Right cardiac atrium (tissue), 5 donors: ENCODE measurements at regions not wholly inside any gene's neighbourhood (a gene's known extent, or its start where the extent isn't known, plus 50 kb on each side); places are given as distances from the start of the nearest gene placed in this dataset.

Source experiments
- ATAC-seq, 2 donors: fragments of 200-7000 bp; cut with Tn5 transposase; one replicate each; pipeline versions ENCODE4 v1.8.0 to v1.9.1; 2020; ENCODE audit warnings: moderate library complexity in 2 of 2, mild to moderate bottlenecking in 1 of 2
- DNase-seq, 3 donors: peaks; one replicate each; pipeline ENCODE4 v3.0.0-alpha.2; 2020
- H3K27ac ChIP-seq: one replicate; pipeline ENCODE4 v1.5.1; 2013; ENCODE audit warnings: mild to moderate bottlenecking, low read length, control low read depth, moderate library complexity
- H3K27me3 ChIP-seq: one replicate; pipeline ENCODE4 v1.6.1; 2013; ENCODE audit not compliant: control insufficient read depth, insufficient read depth
- H3K4me1 ChIP-seq: one replicate; pipeline ENCODE4 v1.6.1; 2013; ENCODE audit warnings: low read length; ENCODE audit not compliant: control insufficient read depth, insufficient read depth
- H3K4me3 ChIP-seq: one replicate; pipeline ENCODE4 v1.5.1; 2013; ENCODE audit warnings: low read length, control low read depth
- H3K9me3 ChIP-seq: one replicate; pipeline ENCODE4 v1.6.1; 2013; ENCODE audit warnings: low read length; ENCODE audit not compliant: control insufficient read depth
- WGBS: extraction: QIAGEN DNeasy Blood & Tissue Kit; methylation state at CpG from one replicate; pipeline ENCODE4 v1.1.7; 2013; 5-methylcytosine and 5-hydroxymethylcytosine counted together
- intact Hi-C, 4 donors: fragments of 100-400 bp; cut with DNase I; formaldehyde crosslinking; loops; one replicate each; pipeline versions ENCODE4 v1.11.0 to v1.14.0; 2022 to 2023
- donor health status: healthy with polysubstance abuse.
- donor health status: DM: no; HTN: yes; CAD: no.
- donor health status: DM: no; HTN: no; CAD: no.
- donor health status: DM: no; HTN: yes; CAD: no; lungs with severe emphysema.
- donor health status: DM: yes; HTN: yes; CAD: no.

DNA sequence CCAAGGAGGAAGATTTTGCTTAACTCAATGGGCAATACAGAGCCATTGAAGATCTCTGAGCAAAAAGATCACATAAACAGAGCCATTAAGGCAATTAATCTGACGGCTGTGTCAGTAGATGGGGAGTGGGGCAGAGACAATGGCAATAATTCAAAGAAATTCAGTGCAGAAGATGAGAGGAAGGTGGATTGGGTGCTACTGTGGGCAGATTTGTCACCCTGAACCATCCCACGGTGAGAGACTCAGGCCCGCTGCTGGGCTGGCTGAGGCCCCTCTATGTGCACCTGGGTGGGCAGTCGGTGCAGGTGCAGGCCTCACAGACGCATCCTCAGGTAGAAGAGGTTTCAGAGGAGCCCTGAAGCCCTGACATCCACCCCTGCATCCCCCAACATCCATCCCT, 458.6 kb downstream of the EIPR1 start:
- Histone ChIP-seq H3K4me3 (no peak overlapping the region), H3K9me3 (no peaks in the 10 kb centered on the region), H3K4me1 (no peaks in the 10 kb centered on the region), H3K27ac (no peak overlapping the region), H3K27me3 (no peaks in the 10 kb centered on the region)
- intact Hi-C loops, result no loop called here
- DNase-seq (no peak), ATAC-seq (no peak)
- 86% methylated on average over 5 of the region's 5 CpGs for WGBS

DNA sequence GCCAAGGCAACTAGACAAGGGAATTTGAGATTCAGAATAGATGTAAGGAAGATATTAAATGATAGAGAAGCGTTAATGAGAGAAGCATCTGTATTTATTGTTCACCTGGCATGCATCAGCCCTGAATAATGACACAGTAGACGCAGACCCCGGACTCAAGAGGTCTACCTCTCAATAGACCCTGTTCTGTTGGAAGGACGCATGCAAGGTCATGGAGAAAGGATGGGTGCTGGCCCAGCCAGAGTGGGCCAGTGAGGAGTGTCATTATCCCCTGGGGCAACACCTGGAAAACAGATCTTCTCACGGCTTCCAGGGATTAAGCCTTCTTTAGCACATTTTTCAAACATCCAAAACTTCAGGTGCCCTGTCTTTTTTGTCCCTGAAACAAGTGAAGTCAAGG, 461.0 kb downstream of the EIPR1 start:
- Histone ChIP-seq H3K27ac (no peak overlapping the region), H3K4me3 (no peak overlapping the region), H3K9me3 (no peaks in the 10 kb centered on the region), H3K4me1 (no peaks in the 10 kb centered on the region), H3K27me3 (no peaks in the 10 kb centered on the region)
- no peak for DNase-seq
- no peak for ATAC-seq
- intact Hi-C loops, result no loop called here
- WGBS, result 85% methylated on average over 5 of the region's 5 CpGs

DNA sequence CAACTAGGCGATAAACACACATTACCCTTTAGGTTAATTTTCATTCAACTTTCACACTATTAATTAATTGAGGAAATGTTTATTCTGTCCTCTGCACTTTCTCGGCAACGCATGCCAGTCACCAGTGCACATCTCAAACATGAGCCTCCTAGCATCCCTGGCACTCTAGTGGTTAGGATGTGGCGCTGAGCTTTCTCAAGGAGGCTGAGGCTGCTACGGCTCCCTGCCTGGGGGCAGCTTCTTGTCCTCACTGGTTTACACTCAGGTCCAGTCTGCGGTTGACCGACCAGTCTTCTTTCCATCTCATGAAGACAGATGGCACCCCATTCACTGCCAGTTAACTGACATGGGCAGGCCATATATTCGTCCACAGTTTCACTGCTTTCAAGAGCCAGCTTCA, 463.4 kb downstream of the EIPR1 start:
- Histone ChIP-seq H3K27me3 (no peaks in the 10 kb centered on the region), H3K9me3 (no peaks in the 10 kb centered on the region), H3K27ac (no peak overlapping the region), H3K4me3 (no peak overlapping the region), H3K4me1 (no peaks in the 10 kb centered on the region)
- 88% methylated on average over 8 of the region's 8 CpGs for WGBS
- intact Hi-C loops, result no loop called here
- no peak for ATAC-seq
- DNase-seq, result no peak

DNA sequence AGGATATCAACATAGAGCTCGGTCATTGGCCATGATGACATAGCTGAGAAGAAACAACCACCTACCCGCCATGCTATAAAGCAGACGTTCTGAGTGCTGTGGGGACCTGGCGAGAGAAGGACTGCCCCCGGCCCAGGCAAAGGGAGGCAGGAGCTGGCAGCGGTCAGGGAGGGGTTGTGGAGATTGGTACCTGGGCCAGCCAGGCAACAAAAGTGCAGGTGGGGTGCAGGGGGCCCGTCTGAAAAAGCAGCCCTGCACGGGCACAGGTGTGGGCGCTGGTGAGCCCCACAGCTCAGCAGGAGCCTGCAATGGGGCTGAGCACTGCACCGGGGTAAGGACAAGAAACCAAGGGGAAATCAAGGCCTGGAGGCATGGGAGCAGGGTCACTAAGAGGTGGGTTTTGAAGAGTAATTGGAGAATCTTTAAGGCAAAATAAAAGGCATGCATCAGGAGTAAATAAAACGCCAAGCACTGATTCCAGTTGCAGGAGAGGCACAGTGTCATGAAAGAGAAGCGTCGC, 464.0 kb downstream of the EIPR1 start:
- no peak for ATAC-seq
- Histone ChIP-seq H3K27ac (no peak overlapping the region), H3K9me3 (no peaks in the 10 kb centered on the region), H3K4me1 (no peaks in the 10 kb centered on the region), H3K4me3 (no peak overlapping the region), H3K27me3 (no peaks in the 10 kb centered on the region)
- intact Hi-C loops, result no loop called here
- 79% methylated on average over 13 of the region's 13 CpGs for WGBS
- DNase-seq, result no peak

DNA sequence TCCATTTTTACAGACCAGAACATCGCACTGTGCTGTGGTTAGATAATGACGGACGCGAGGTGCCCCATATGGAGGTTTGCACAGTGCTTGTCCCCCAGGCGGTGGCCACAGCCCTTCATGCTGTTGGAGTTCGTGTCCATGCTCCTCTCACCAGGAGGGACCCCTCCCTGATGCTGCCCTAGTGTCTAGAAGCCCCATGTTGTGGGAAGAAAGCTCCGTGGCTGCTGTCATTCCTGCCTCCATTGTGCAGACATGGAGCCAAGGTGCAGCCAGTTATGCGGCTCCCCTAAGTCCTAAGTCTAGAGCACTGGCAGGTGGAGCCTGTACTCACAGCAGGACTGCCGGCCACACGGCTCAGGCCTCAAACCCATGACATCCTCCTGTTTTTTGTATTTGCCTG, 464.9 kb downstream of the EIPR1 start:
- intact Hi-C loops, result no loop called here
- Histone ChIP-seq H3K4me1 (no peaks in the 10 kb centered on the region), H3K27ac (no peak overlapping the region), H3K9me3 (no peaks in the 10 kb centered on the region), H3K27me3 (no peaks in the 10 kb centered on the region), H3K4me3 (no peak overlapping the region)
- WGBS, result 82% methylated on average over 10 of the region's 10 CpGs
- ATAC-seq, result no peak
- no peak for DNase-seq

DNA sequence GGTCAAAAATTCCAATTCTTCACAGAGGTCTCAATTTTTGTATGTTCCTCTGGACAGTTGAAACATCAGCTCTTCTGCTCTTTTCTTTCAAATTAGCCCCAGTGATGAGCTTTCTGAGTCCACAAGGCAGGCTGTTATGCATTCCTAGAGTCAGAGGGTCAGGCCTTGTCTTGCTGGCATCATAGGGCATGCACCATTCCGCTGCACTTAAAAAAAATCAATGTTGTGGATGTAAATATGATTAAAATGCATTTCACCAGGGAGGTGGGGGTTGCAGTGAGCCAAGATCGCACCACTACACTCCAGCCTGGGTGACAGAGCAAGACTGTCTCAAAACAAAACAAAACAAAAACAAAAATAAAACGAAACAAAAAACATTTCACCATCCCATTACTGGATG, 465.3 kb downstream of the EIPR1 start:
- intact Hi-C loops, result no loop called here
- H3K4me1 ChIP-seq, result no peaks in the 10 kb centered on the region
- DNase-seq (no peak), ATAC-seq (no peak)
- no peak overlapping the region for H3K4me3 ChIP-seq
- H3K27me3 ChIP-seq, result no peaks in the 10 kb centered on the region
- no peak overlapping the region for H3K27ac ChIP-seq
- H3K9me3 ChIP-seq, result no peaks in the 10 kb centered on the region
- WGBS, result 73% methylated on average over 3 of the region's 3 CpGs

DNA sequence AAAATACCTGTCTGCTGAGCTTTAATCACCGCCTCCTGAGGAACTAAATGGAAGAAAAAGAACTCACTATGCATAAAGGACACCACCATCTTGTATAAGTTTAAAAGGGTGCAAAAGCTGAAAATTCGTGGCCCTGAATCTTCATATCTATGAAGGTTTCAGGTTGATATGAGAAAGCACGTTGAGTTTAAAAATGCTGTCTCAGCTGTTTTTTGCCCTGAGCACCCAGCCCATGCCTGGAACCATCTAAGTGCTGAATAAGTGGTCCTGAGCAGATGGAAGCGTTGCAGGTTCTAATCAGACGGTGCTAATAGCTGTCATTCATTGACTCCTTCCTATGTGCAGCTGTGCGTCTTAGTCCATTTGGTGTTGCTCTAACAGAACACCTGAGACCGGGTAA, 467.4 kb downstream of the EIPR1 start:
- Histone ChIP-seq H3K27me3 (no peaks in the 10 kb centered on the region), H3K9me3 (no peaks in the 10 kb centered on the region), H3K4me3 (no peak overlapping the region), H3K27ac (no peak overlapping the region), H3K4me1 (no peaks in the 10 kb centered on the region)
- ATAC-seq (no peak), DNase-seq (no peak)
- WGBS, result 88% methylated on average over 7 of the region's 7 CpGs
- intact Hi-C loops, result no loop called here

DNA sequence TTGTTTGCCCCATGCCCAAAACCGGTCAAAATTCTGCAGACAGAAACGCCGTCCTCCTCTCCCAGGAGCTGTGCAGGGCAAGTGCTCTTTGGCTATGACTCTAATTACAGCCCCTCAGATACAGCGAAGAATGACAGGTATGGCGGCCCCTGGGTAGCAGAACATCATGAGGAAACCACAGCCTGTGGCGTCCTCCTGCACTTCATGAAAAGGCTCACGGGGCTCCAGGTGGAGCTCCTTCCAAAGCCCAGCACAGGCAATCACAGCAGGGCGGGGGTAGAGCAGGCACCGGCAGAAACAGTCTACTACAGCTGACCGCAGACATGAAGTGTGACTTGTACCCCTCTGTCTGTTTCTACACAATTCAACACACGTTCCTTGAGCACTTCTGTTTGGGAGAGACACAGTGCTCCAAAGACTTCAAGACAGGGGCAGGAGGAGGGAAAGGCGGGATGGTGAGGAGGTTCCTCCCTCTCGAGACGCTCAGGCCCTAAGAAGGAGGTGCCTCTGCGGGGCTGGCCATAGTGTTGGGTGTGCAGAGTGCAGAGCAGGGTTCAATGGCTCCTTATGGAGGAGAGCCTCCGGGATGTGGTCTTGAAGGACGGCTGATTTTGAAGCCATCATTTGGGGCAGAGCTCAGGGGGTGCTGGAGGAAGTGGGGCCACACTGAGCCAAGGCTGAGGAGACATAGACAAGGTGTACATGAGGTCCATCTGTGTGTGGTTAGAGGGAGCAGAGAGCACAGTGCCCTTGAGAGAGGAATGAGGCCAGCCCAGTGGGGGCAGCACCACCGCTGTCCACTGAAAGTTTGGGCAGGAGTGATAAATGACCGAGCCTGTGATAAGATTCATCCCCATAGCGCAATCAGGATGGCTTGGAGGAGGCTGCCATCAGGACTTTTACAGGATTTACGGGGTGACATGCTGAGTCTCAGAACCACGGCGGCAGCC, 468.3 kb downstream of the EIPR1 start:
- no peaks in the 10 kb centered on the region for H3K4me1 ChIP-seq
- H3K9me3 ChIP-seq, result no peaks in the 10 kb centered on the region
- DNase-seq (no peak), ATAC-seq (no peak)
- no peak overlapping the region for H3K27ac ChIP-seq
- no peak overlapping the region for H3K4me3 ChIP-seq
- intact Hi-C loops, result no loop called here
- no peaks in the 10 kb centered on the region for H3K27me3 ChIP-seq
- 77% methylated on average over 23 of the region's 23 CpGs for WGBS

DNA sequence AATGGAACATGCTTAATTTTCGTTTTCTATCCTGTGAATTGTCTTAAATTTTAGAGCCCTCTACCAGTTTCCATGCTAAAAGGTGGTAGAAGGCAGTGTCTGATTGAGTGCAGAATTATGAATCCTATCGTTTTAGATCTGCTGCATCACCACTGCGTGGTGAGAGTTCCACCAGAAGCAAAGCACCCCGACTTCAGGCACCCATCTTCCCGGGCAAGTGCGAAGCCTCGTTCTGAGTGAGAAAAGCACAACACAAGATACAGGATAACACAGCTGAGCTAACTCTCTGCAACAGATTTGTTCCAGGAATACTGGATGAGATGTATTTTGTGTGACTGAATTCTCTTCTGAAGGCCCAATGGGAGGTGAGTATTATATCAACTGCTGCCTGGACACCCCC, 471.5 kb downstream of the EIPR1 start:
- H3K27me3 ChIP-seq, result no peaks in the 10 kb centered on the region
- intact Hi-C loops, result no loop called here
- no peak for DNase-seq
- no peak for ATAC-seq
- no peak overlapping the region for H3K27ac ChIP-seq
- H3K9me3 ChIP-seq, result no peaks in the 10 kb centered on the region
- H3K4me3 ChIP-seq, result no peak overlapping the region
- 81% methylated on average over 7 of the region's 7 CpGs for WGBS
- H3K4me1 ChIP-seq, result no peaks in the 10 kb centered on the region

DNA sequence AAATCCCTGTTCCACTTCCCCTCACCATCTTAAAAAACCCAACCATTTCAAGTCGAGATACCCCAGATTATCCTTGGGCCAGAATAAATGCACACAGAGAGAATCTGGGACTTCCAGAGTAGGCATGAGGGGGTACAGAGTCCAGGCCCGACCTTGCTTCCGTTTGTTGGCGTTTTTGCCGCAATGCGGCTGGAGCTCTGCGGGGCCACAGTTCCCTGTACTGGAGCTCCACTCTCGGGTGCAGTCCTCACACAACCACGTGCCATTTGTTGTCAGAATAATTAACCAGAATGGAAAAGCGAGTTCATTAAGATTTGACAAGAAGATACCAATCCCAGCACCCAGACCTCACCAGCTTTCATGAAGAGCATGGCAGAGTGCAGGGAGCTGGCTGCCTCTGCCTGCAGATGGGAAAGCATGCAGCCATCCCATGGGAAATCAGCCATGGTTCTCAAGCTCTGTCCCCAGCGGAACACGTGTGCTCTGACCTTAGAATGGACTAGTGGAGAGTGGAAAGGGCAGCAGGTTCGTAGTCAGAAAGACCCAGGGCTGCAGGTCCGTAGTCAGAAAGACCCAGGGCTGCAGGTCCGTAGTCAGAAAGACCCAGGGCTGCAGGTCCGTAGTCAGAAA, 472.8 kb downstream of the EIPR1 start:
- WGBS, result 85% methylated on average over 15 of the region's 16 CpGs
- intact Hi-C loops, result no loop called here
- Histone ChIP-seq H3K27ac (no peak overlapping the region), H3K4me1 (no peaks in the 10 kb centered on the region), H3K9me3 (no peaks in the 10 kb centered on the region), H3K4me3 (no peak overlapping the region), H3K27me3 (no peaks in the 10 kb centered on the region)
- DNase-seq (no peak), ATAC-seq (no peak)

DNA sequence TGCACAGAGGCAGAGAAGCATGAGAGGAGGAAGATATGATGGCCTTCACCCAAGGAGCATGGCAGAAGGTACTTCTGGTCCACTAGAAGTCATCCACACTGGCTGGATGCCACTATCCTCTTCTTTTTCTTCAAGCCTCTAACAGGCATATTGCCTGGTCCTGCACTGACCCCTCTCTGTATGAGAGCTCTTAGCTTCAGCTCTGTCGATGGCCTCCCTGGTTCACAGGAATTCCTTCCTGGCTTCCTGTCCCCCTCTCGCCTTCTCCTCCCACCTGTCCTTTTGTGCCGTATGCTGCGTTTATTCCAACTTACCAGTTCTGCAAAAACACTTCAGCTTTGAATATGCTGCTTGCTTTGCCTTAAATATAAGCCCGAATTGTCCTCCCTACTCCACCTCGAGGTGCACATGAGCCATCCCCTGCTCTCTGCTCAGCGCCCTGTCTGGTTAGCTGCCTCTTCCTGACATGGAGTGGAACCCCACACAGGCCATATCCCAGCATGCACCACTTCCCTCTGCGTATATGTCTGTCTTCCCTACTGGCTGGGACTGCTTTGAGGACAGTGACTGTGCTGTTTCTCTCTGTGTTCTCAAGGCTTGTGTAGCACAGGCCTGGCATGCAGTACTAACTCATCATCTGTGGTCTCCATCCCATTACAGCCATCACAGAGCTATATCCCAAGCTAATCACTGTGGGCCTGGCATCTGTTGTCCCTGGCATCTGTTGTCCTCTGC, 474.9 kb downstream of the EIPR1 start:
- no peaks in the 10 kb centered on the region for H3K4me1 ChIP-seq
- H3K4me3 ChIP-seq, result no peak overlapping the region
- DNase-seq, result no peak
- WGBS, result 78% methylated on average over 8 of the region's 8 CpGs
- H3K27me3 ChIP-seq, result no peaks in the 10 kb centered on the region
- no peak overlapping the region for H3K27ac ChIP-seq
- no peaks in the 10 kb centered on the region for H3K9me3 ChIP-seq
- intact Hi-C loops, result no loop called here
- ATAC-seq, result peak in 1 of 2 donors; percentile 26
